ENCODE measurements at regions not wholly inside any gene's neighbourhood (a gene's known extent, or its start where the extent isn't known, plus 50 kb on each side); places are given as distances from the start of the nearest gene placed in this dataset.

GRCh38 chr18:60188958-60189357 lies 183.6 kb downstream of the MC4R start:
- peak overlapping the region in 1 of 2 experiments; percentile 72; a peak in 2 of 4 replicates for H3K27ac ChIP-seq (ENCODE audit: low read depth in 2 of 2, low read length in 1 of 2)
- no peak for DNase-seq
- TF ChIP-seq JUND (IDR thresholded peaks at IDR 0.05) (no peak), RXRA (IDR thresholded peaks at IDR 0.05; ENCODE audit: borderline replicate concordance, low read depth) (no peak), TEAD4 (IDR thresholded peaks at IDR 0.05; ENCODE audit: borderline replicate concordance, insufficient read depth) (no peak), EZH2phosphoT487 (IDR thresholded peaks at IDR 0.05; ENCODE audit: borderline replicate concordance, low read depth) (no peak), REST (IDR thresholded peaks at IDR 0.05; ENCODE audit: low read depth, low read length) (no peak), FOSL2 (IDR thresholded peaks at IDR 0.05; ENCODE audit: borderline replicate concordance, low read depth) (no peak), GABPA (IDR thresholded peaks at IDR 0.05; ENCODE audit: low read depth) (no peak), RAD21 (IDR thresholded peaks at IDR 0.05; ENCODE audit: low read length) (no peak), POLR2AphosphoS5 (IDR thresholded peaks at IDR 0.05; ENCODE audit: low read depth, low read length) (no peak), RCOR1 (IDR thresholded peaks at IDR 0.05; ENCODE audit: low read length) (no peak), NRF1 (IDR thresholded peaks at IDR 0.05; ENCODE audit: low read depth, low read length) (no peak), FOXJ3 (CRISPR knock-in tag; IDR thresholded peaks at IDR 0.05) (no peak), SMC3 (IDR thresholded peaks at IDR 0.05; ENCODE audit: low read depth, low read length) (no peak), TCF12 (IDR thresholded peaks at IDR 0.05) (no peak)
- H3F3A ChIP-seq (replicated peaks; ENCODE audit: insufficient read depth), result no peaks in the 10 kb centered on the region
- no peaks in the 10 kb centered on the region for H3K36me3 ChIP-seq (replicated peaks in 1 of 2; ENCODE audit: control insufficient read depth in 1 of 2, insufficient read depth in 2 of 2, low read length in 1 of 2)
- H3K9ac ChIP-seq, result no peak overlapping the region
- no peak overlapping the region for H2AFZ ChIP-seq (ENCODE audit: low read depth)
- no peaks in the 10 kb centered on the region for H3K27me3 ChIP-seq (ENCODE audit: insufficient read depth)
- H3K79me2 ChIP-seq (ENCODE audit: insufficient read depth), result no peaks in the 10 kb centered on the region
- 66% methylated on average over 4 of the region's 4 CpGs for WGBS (ENCODE audit: low lambda C conversion rate)
- no peaks in the 10 kb centered on the region for H3K9me2 ChIP-seq
- no peak overlapping the region for H3K4me2 ChIP-seq
- ChIA-PET CTCF (interaction anchor here (0.7 to 2.4 kb wide), 3 partner anchors 9 to 404 kb away, joined by 3 to 8 read pairs (median 3); no protein-coding TSS in a partner anchor), POLR2A (interaction anchor here (0.5 kb wide), 1 partner anchor 194 kb away, joined by 5 read pairs; no protein-coding TSS in a partner anchor)
- H3K4me1 ChIP-seq (ENCODE audit: control insufficient read depth in 1 of 2, insufficient read depth in 2 of 2, low read depth in 1 of 2, low read length in 1 of 2), result peaks cover 0 to 8% of the 10 kb centered on the region in 2 experiments; a peak in 2 of 4 replicates
- no peak overlapping the region for H3K4me3 ChIP-seq (ENCODE audit: low read depth in 2 of 2, low read length in 1 of 2)
- H3K9me3 ChIP-seq, result no peaks in the 10 kb centered on the region
- H4K20me1 ChIP-seq (ENCODE audit: insufficient read depth), result no peaks in the 10 kb centered on the region

- H3K9ac ChIP-seq, result no peak overlapping the region
- no peaks in the 10 kb centered on the region for H4K20me1 ChIP-seq (ENCODE audit: insufficient read depth)
- H3K9me3 ChIP-seq, result no peaks in the 10 kb centered on the region
- H3K4me1 ChIP-seq (ENCODE audit: control insufficient read depth in 1 of 2, insufficient read depth in 2 of 2, low read depth in 1 of 2, low read length in 1 of 2), result peaks cover 0 to 5% of the 10 kb centered on the region in 2 experiments; a peak in 2 of 4 replicates
- H3K4me3 ChIP-seq (ENCODE audit: low read depth in 2 of 2, low read length in 1 of 2), result no peak overlapping the region
- POLR2A ChIA-PET, result interaction anchor here (0.6 to 1.0 kb wide), 2 partner anchors 16 to 283 kb away, joined by 3 read pairs; partner anchors contain the start of gene PMAIP1
- H3K27ac ChIP-seq (ENCODE audit: low read depth in 2 of 2, low read length in 1 of 2), result peak overlapping the region in 1 of 2 experiments; percentile 76; a peak in 2 of 4 replicates
- peak overlapping the region; percentile 57; the same call in 1 of the 2 replicates for H2AFZ ChIP-seq (ENCODE audit: low read depth)
- WGBS (ENCODE audit: low lambda C conversion rate), result 46% methylated on average over 1 of the region's 1 CpG
- no peaks in the 10 kb centered on the region for H3F3A ChIP-seq (replicated peaks; ENCODE audit: insufficient read depth)
- DNase-seq, result peak; percentile 38
- no peaks in the 10 kb centered on the region for H3K79me2 ChIP-seq (ENCODE audit: insufficient read depth)
- CTCF ChIA-PET, result interaction anchor here (1.0 to 2.2 kb wide), 6 partner anchors 9 to 1672 kb away, joined by 3 to 14 read pairs (median 4); no protein-coding TSS in a partner anchor
- H3K27me3 ChIP-seq (ENCODE audit: insufficient read depth), result no peaks in the 10 kb centered on the region
- no peaks in the 10 kb centered on the region for H3K36me3 ChIP-seq (replicated peaks in 1 of 2; ENCODE audit: control insufficient read depth in 1 of 2, insufficient read depth in 2 of 2, low read length in 1 of 2)
- no peak overlapping the region for H3K4me2 ChIP-seq
- H3K9me2 ChIP-seq, result no peaks in the 10 kb centered on the region
- TF ChIP-seq RCOR1 (IDR thresholded peaks at IDR 0.05; ENCODE audit: low read length) (peak; percentile 57; the same call in 1 of the 2 replicates), RAD21 (IDR thresholded peaks at IDR 0.05; ENCODE audit: low read length) (peak; percentile 54), CTCF (IDR thresholded peaks at IDR 0.05) (no peak), NRF1 (IDR thresholded peaks at IDR 0.05; ENCODE audit: low read depth, low read length) (no peak), SIN3A (IDR thresholded peaks at IDR 0.05; ENCODE audit: borderline replicate concordance, low read depth, low read length) (no peak), EZH2phosphoT487 (IDR thresholded peaks at IDR 0.05; ENCODE audit: borderline replicate concordance, low read depth) (no peak), CHD2 (IDR thresholded peaks at IDR 0.05; ENCODE audit: low read length, partially characterized antibody) (peak; percentile 49), GATA2 (CRISPR knock-in tag; IDR thresholded peaks at IDR 0.05) (peak; percentile 87), TCF12 (IDR thresholded peaks at IDR 0.05) (peak; percentile 35; the same call in 1 of the 2 replicates), YY1 (IDR thresholded peaks at IDR 0.05; ENCODE audit: low read depth) (no peak), FOXJ3 (CRISPR knock-in tag; IDR thresholded peaks at IDR 0.05) (0 out of 2 replicates have a peak, but pooled peaks have one; percentile 59), SMC3 (IDR thresholded peaks at IDR 0.05; ENCODE audit: low read depth, low read length) (peak; percentile 7; the same call in 1 of the 2 replicates), FOXM1 (IDR thresholded peaks at IDR 0.05; ENCODE audit: low read depth) (no peak), EP300 (IDR thresholded peaks at IDR 0.05; ENCODE audit: borderline replicate concordance in 1 of 2, low read depth in 1 of 2, low read length in 1 of 2) (peak in 1 of 2 experiments; percentile 86; a peak in 2 of 4 replicates)
Observed at GRCh38 chr18:60182223-60182622, 190.4 kb downstream of the MC4R start.
